OCI-LY3 (cell line): ENCODE measurements at regions not wholly inside any gene's neighbourhood (a gene's known extent, or its start where the extent isn't known, plus 50 kb on each side); places are given as distances from the start of the nearest gene placed in this dataset.
A peak's percentile ranks its signal among the peaks of the same experiment; 100 is the strongest.

Source experiments
- H2AFZ ChIP-seq: fragments of 200-600, 300-600 bp; shearing (Covaris generic); 2 replicates; pipeline ENCODE4 v1.6.0; 2014; ENCODE audit warnings: antibody characterized with exemption, low read depth, low read length
- H3K27ac ChIP-seq: fragments of 200-600, 300-600 bp; sonication (generic); 2 replicates; pipeline ENCODE4 v1.5.1; 2014; ENCODE audit warnings: mild to moderate bottlenecking, low read length, moderate library complexity, mixed read lengths
- H3K27me3 ChIP-seq: fragments of 200-600, 300-600 bp; sonication (generic); 2 replicates; pipeline ENCODE4 v1.6.1; 2014; ENCODE audit warnings: low read depth, low read length, mixed read lengths
- H3K36me3 ChIP-seq: fragments of 200-600, 300-600 bp; sonication (generic); replicated peaks from 2 replicates; pipeline ENCODE3; 2014; ENCODE audit warnings: low read depth, low read length, mixed read lengths
- H3K4me1 ChIP-seq: fragments of 300-600, 200-600 bp; sonication (generic); 2 replicates; pipeline ENCODE4 v1.6.1; 2014; ENCODE audit warnings: low read length, mixed read lengths
- H3K4me2 ChIP-seq: fragments of 200-600, 300-600 bp; sonication (generic); 2 replicates; pipeline ENCODE4 v1.6.1; 2014; ENCODE audit warnings: low read length, mixed read lengths
- H3K4me3 ChIP-seq: fragments of 300-600, 200-600 bp; sonication (generic); 2 replicates; pipeline ENCODE4 v1.5.1; 2014; ENCODE audit warnings: antibody characterized with exemption, mild to moderate bottlenecking, low read length, moderate library complexity
- H3K79me2 ChIP-seq: fragments of 300-600, 200-600 bp; shearing (Covaris generic); 2 replicates; pipeline ENCODE4 v1.6.1; 2014; ENCODE audit warnings: mild to moderate bottlenecking, low read length, mixed read lengths
- H3K9ac ChIP-seq: fragments of 300-600, 200-600 bp; shearing (Covaris generic); 2 replicates; pipeline ENCODE4 v1.6.0; 2014; ENCODE audit warnings: mild to moderate bottlenecking, low read length, moderate library complexity
- H3K9me3 ChIP-seq: fragments of 200-600, 300-600 bp; shearing (Covaris generic); 2 replicates; pipeline ENCODE4 v1.6.1; 2014; ENCODE audit warnings: low read length, mixed read lengths; ENCODE audit not compliant: insufficient read depth
- H4K20me1 ChIP-seq: fragments of 200-600, 300-600 bp; sonication (generic); 2 replicates; pipeline ENCODE4 v1.6.1; 2016; ENCODE audit warnings: low read length, mixed read lengths; ENCODE audit not compliant: insufficient read depth
- EZH2phosphoT487 ChIP-seq: fragments of 200-600 bp; shearing (Covaris generic); IDR thresholded peaks from 2 replicates; pipeline ENCODE4 v1.6.1; 2018; ENCODE audit warnings: antibody characterized with exemption, mixed run types, low read depth
- TF ChIP-seq, protein P1 (sequence below): fragments of 200-600, 300-600 bp; sonication (generic); IDR thresholded peaks from 2 replicates; pipeline ENCODE4 v1.5.1; 2014; ENCODE audit warnings: antibody characterized with exemption, low read length, low read depth

- TF ChIP-seq EZH2phosphoT487 = no peak
- TF ChIP-seq, protein P1, sequence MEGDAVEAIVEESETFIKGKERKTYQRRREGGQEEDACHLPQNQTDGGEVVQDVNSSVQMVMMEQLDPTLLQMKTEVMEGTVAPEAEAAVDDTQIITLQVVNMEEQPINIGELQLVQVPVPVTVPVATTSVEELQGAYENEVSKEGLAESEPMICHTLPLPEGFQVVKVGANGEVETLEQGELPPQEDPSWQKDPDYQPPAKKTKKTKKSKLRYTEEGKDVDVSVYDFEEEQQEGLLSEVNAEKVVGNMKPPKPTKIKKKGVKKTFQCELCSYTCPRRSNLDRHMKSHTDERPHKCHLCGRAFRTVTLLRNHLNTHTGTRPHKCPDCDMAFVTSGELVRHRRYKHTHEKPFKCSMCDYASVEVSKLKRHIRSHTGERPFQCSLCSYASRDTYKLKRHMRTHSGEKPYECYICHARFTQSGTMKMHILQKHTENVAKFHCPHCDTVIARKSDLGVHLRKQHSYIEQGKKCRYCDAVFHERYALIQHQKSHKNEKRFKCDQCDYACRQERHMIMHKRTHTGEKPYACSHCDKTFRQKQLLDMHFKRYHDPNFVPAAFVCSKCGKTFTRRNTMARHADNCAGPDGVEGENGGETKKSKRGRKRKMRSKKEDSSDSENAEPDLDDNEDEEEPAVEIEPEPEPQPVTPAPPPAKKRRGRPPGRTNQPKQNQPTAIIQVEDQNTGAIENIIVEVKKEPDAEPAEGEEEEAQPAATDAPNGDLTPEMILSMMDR = no peak
- no peaks in the 10 kb centered on the region for H4K20me1 ChIP-seq
- no peak overlapping the region for H3K4me3 ChIP-seq
- H3K9ac ChIP-seq = no peak overlapping the region
- H3K27me3 ChIP-seq = peaks cover 55% of the 10 kb centered on the region
- H2AFZ ChIP-seq = no peak overlapping the region
- H3K9me3 ChIP-seq = no peaks in the 10 kb centered on the region
- H3K36me3 ChIP-seq = no peaks in the 10 kb centered on the region
- H3K4me2 ChIP-seq = no peak overlapping the region
- no peaks in the 10 kb centered on the region for H3K4me1 ChIP-seq
- no peak overlapping the region for H3K27ac ChIP-seq
- no peaks in the 10 kb centered on the region for H3K79me2 ChIP-seq
These were observed 272.3 kb upstream of the WWC1 start for GRCh38 chr5:168019143-168019542.

- H2AFZ ChIP-seq = no peak overlapping the region
- no peak overlapping the region for H3K27ac ChIP-seq
- TF ChIP-seq, protein P1 = peak; percentile 16; the same call in 1 of the 2 replicates
- TF ChIP-seq EZH2phosphoT487 = no peak
- no peak overlapping the region for H3K9ac ChIP-seq
- H4K20me1 ChIP-seq = no peaks in the 10 kb centered on the region
- no peaks in the 10 kb centered on the region for H3K79me2 ChIP-seq
- no peak overlapping the region for H3K4me3 ChIP-seq
- no peaks in the 10 kb centered on the region for H3K36me3 ChIP-seq
- H3K4me2 ChIP-seq = no peak overlapping the region
- no peaks in the 10 kb centered on the region for H3K9me3 ChIP-seq
- H3K4me1 ChIP-seq = no peaks in the 10 kb centered on the region
- peaks cover 48% of the 10 kb centered on the region for H3K27me3 ChIP-seq
These were observed 270.7 kb upstream of the WWC1 start for GRCh38 chr5:168020542-168021294.

DNA sequence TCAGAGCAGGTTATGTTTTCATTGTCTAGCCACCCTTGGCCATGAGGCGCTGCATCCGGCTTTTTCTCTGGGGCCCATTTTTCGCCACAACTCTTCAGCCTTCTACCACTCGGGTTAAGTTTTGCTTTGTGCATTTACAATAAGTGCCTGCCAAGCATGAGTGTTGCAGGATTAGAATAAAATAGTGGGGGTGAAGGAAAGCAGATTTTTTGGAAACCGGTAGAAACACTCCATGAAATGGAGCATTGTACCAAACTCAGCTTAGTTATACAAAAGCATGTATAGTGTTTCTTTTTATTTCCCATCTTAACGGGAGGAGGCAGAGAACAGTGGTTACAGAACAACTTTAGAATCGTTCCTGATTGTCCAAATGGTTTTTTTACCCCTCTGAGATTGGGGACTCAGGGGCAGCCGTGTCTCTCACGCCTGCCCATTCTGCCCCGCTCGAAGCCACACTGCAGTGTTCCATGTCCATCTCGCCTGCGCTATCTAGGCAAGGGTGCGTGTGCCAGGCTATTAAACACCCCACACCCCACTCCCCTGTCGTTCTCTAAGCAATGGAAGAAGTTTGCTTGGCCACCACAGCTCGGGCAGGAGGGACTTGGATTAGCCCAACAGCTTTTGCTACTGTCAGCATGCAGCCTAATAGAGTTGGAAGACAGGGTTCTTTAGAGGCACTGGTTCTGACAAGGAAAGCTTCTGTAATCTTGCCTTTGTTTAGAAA lies 268.8 kb upstream of the WWC1 start:
- Histone ChIP-seq H3K27ac (no peak overlapping the region), H3K79me2 (no peaks in the 10 kb centered on the region), H3K4me3 (no peak overlapping the region), H3K27me3 (peaks cover 61% of the 10 kb centered on the region), H3K4me2 (no peak overlapping the region), H3K36me3 (no peaks in the 10 kb centered on the region), H3K4me1 (no peaks in the 10 kb centered on the region), H4K20me1 (no peaks in the 10 kb centered on the region), H3K9me3 (no peaks in the 10 kb centered on the region), H2AFZ (no peak overlapping the region), H3K9ac (no peak overlapping the region)
- TF ChIP-seq, protein P1 = no peak
- TF ChIP-seq EZH2phosphoT487 = no peak

DNA sequence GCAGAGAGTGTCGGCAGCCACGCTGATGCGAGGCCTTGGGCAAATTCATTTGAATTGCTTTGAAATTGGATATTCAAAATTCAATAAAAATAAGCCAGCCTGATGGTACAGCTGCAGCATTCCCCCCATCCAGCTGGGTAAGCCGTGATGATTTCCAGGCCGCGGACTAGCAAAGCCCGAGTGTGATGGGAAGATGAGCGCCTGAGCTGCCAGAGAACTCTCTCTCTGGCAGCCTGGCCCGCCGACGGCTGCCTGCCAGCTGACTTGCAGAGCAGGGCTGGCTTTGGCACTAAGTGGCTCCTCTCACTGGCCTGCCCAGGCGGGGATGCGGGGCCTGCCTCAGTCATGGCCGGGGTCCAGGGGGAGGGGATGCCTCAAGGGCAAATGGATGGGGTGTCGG lies 268.3 kb upstream of the WWC1 start:
- Histone ChIP-seq H3K9ac (no peak overlapping the region), H4K20me1 (no peaks in the 10 kb centered on the region), H3K36me3 (no peaks in the 10 kb centered on the region), H3K27me3 (peaks cover 56% of the 10 kb centered on the region), H3K79me2 (no peaks in the 10 kb centered on the region), H2AFZ (no peak overlapping the region), H3K9me3 (no peaks in the 10 kb centered on the region), H3K4me3 (no peak overlapping the region), H3K4me2 (no peak overlapping the region), H3K27ac (no peak overlapping the region), H3K4me1 (no peaks in the 10 kb centered on the region)
- no peak for TF ChIP-seq EZH2phosphoT487
- TF ChIP-seq, protein P1 = no peak
